GM03348 (cell line): ENCODE measurements at regions not wholly inside any gene's neighbourhood (a gene's known extent, or its start where the extent isn't known, plus 50 kb on each side); places are given as distances from the start of the nearest gene placed in this dataset.
"Not testable (repeated sequence)": the region's sequence is repeated elsewhere in the genome, so short reads cannot be mapped to it uniquely, and the experiment has no call there.

Experiments used
- DNase-seq: peaks from one replicate; pipeline ENCODE4 v3.0.0; 2012; ENCODE audit warnings: low spot score

GRCh38 chr11:29628609-29629008 is 388.2 kb downstream of the KCNA4 start:
- no peak for DNase-seq

DNA sequence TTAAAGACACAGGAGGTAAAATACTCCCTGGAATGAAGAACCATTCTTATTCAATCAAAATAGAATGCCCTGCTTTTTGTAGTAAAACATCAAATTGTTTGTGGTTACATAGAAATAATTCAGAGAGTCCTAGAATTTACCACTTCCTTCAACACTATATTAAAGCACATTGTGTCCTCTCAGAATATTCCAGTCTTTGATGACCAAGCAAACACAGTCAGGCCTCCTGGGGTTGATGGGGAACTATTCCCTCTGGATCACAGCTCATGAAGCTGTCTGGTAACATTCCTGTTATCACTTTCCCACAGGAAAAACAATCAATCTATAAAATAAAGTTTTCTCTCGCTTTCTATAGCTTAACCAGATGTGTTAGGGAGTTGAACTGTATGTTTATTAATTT is 389.3 kb downstream of the KCNA4 start:
- no peak for DNase-seq

- DNase-seq = no peak
Measured at GRCh38 chr11:29623144-29623722, 393.6 kb downstream of the KCNA4 start.

DNA sequence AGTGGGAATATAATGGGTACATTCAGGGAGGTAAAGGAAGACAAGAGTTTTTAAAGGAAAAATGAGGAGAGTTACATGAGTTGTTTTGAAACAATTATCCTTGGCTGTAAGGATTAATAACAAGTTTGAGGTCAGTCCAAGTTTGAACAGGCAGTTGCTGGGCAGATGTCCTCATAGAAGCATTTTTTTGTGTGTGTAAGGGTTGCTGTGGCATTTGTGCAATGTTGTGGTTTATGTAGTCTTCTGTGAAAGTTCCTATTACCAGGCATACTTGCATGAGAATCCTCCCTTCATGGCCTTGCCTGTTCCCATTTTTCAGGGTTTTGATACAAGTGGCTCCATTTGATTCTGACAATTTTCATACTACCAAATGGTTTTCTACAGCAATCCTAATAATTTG is 400.2 kb downstream of the KCNA4 start:
- DNase-seq = no peak

GRCh38 chr11:29612423-29612822 is 404.4 kb downstream of the KCNA4 start:
- DNase-seq = no peak

DNA sequence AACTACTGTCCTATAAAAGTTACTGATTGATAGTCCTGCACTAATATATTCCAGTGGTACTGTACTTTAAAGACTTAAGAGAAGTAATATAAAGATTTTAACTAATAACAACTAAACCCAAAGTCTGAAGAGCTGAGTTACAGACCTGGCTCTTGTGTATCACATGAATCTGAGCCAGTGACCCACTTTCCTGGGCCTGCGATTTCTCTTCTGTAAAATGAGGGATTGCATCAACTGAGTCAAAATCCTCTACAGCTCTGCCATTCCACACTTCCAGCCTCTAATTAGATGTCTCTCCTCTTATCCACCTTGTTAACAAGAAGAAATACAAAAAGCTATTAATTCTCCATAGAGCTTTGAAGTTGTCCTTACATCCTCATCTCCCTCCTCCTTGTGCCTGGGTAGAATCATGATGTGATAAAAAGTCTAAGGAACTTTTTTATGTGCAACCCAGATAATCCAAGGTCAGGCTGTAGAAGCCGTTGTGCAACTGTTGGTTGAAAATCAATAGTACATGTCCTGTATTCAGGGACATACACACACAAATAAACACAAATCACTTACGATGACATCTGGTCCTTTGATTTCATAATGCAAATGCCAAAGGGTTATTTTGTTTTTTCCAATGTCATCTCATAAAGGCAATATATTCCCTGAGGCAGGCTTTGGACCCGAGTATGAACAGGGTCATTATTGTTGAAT is 410.3 kb downstream of the KCNA4 start:
- DNase-seq = no peak

GRCh38 chr11:29600151-29600575 is 416.7 kb downstream of the KCNA4 start:
- not testable (repeated sequence) for DNase-seq

DNA sequence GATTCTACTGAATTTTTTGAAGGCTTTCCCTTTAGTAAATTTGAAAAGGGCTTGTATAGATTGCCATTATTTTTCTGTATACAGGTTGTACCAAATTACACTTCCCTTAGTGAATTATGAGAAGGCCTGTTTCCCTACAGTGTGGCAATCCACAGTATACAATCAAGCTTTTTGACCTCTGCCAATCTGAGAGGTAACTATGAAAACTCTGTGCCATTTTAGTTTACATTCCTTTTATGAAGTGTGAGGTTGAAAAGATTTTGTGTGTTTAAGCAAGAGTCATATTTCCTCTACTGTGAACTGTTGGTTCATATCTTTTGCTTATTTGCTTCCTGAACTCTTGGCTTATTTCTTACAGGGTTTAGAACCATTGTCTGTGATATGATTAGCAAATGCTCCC is 432.5 kb downstream of the KCNA4 start:
- DNase-seq = no peak

GRCh38 chr11:29578806-29579205 is 438.0 kb downstream of the KCNA4 start:
- no peak for DNase-seq

- no peak for DNase-seq
Measured at GRCh38 chr11:29564486-29564885, 452.3 kb downstream of the KCNA4 start.

- no peak for DNase-seq
Measured at GRCh38 chr11:29562183-29562582, 454.6 kb downstream of the KCNA4 start.

DNA sequence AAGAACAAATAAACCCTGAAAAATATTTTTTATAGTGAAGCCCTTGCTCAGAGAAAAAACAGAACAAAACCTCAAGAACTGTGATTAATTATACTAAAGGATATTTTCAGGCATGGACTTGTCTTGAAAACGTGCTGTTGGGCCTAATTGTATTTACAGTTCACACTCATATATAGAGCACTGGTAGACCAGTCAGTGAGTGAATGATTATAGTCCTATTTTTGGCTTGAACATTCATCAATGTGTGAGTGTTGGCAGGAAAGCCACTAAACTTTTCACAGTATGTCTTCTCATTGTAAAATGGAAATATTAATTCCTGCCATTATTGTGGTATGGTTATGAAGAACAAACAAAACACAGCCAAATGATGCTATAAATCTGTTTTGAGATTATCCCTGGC is 462.8 kb downstream of the KCNA4 start:
- DNase-seq = no peak

DNA sequence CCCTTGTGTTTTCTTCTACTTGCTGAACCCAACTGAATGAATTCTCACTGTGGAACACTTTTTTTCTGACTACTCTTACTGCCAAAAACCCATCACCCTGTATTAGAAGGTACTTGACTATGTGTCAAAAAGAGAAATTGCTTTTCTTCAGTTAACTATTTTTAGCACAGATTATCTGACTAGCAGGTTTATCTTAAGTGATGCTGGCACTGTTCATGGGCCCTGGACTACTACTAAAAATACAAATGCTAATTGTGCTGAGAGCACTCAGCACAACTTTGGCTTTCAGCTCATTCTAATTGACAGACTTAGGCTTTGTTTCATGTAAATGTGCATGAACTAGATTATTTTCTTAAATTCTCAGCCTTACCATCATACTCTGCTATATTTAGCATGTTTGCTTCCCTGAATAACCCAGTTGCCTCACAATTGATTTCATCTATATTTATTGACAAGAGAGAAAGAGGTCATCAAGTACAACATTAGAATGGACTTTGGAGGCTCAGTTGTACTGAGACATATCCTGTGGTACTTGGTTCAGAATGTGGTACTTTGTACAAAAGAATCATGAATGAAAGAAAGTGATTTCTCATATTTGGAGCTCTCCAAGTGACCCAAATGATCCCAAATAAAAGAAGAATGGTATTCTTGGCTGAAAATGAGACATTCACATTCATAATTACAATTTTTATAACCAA is 478.3 kb downstream of the KCNA4 start:
- no peak for DNase-seq

DNA sequence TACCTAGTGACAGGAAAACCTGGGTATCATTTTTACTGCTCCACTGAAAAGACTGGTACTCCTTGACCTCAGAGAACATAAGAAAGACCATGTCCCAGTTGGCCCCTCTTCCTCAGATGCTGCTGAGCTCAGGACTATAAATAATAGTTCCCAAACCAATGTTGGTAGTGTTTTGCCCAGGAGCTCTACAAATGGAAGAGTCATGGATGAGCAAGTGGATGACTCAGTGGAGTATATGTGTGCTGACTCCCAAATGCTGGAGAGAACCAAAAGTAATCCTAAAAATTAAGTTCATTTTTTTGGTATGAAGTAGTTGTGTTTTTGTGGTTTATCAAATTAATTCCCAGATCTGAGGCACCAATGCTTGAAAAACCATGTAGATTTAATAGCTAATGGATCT is 482.0 kb downstream of the KCNA4 start:
- DNase-seq = no peak

DNA sequence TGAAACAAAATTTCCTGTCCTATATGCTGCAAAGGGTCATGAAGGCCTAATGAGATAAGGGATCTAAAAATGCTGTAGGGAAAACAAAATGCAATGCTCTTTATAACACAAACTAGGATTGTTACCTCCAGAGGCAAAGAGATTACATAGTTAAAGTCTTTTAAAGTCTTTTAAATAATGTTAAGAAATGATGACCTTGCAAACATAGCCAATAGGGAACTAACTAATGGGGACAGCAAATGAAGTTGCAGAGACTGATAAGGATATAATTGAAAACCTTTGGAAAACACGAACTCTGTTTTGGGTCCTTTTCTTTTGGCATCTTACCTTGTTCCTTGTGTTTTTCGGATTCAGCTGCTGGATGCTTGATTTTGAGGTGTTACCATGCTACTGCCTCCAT is 485.9 kb downstream of the KCNA4 start:
- no peak for DNase-seq

DNA sequence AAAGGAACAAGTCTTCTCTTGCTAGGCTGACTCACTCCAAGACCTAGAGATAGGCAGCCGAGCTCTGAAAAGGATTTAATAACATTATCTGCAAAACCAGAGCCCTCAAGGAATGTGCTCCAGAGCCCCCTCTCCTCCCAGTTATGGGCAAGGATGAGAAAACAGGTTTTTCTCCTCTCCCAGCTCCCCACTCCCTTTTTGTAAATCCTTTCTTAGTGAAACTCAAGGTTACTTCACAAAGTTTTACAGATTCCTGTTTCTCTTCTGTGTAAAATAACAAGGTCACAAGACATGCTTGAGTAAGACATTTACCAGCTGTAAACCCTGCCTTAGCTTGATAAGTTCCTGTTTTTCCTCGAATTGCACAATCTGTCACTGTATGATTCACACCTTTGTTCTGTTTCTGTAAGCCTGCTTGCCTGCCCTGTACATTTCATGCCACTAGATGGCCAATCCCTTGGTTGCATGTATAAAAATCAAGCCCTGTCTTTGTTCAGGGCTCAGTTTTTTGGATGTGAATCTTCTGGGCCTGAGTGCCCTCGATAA is 489.4 kb downstream of the KCNA4 start:
- peak; percentile 5 for DNase-seq

GRCh38 chr11:29518389-29519174 is 498.2 kb downstream of the KCNA4 start:
- no peak for DNase-seq

DNA sequence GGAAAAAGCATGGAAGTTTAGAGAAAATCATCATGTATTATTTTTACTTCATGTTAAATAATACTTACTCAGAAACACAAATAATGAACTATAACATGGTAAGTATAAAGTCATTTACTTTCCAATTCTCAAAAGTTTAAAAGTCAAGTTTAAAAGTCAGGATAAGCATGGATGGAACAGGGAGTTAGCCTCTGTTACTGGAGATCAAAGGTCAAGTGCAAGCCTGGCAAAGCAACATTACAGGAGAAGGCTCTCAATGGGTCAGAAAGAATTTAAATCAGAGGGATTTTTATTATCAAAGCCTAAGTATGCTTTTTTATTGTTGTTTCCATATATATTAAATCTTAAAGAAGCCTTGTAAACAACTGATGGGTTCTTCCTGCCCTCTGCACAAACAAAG is 505.4 kb downstream of the KCNA4 start:
- DNase-seq = no peak

GRCh38 chr11:29507376-29507775 is 509.5 kb downstream of the KCNA4 start:
- DNase-seq = no peak

DNA sequence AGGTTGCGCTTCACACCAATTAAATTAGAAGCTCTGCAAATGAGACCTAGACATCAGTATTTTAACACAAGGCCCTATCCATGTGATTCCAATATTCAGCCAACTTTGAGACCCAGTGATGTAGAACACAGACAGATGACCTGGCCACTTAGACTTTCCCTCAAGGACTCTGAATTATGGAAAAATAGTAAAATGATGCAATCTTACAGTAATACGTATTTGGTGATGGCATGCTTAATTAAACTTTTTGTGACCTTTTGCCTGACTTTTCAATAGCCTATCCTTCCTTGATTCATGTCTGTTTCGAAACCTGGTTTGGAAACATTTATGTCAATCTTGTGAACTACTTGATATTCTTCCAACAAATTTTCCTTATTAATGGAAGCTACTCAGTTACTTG is 521.2 kb downstream of the KCNA4 start:
- no peak for DNase-seq

GRCh38 chr11:29490938-29491337 is 525.9 kb downstream of the KCNA4 start:
- no peak for DNase-seq

DNA sequence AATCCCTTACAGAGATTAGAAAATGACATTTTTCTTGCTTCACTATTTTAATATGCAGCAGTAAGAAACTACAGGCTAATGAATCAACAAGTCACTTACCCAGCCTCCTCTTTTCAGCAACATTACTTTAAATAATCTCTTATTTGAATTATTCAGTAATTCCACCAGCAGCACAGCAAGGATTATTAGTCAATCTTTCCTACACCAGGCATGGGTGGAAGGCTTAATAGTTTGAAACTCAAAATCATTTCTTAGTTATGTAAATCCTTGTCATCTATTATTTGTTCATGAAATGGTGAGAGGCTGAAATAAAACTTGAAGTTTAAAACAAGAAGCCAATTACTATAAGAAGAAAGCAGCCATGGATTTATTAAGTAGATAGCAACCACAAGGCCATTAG is 530.5 kb downstream of the KCNA4 start:
- no peak for DNase-seq
